Upper lobe of left lung (tissue), 4 donors: ENCODE measurements at regions not wholly inside any gene's neighbourhood (a gene's known extent, or its start where the extent isn't known, plus 50 kb on each side); places are given as distances from the start of the nearest gene placed in this dataset.

Source experiments
- POLR2AphosphoS5 ChIP-seq, 2 donors: sonication (generic); formaldehyde crosslinking; IDR thresholded peaks; one replicate each; pipeline ENCODE4 v1.5.1; 2017; ENCODE audit warnings: antibody characterized with exemption in 2 of 2
- TF ChIP-seq, protein P1 (sequence below), 6 experiments: fragments of 450-650 bp in 4 of 6; fragments of 200-600 bp in 2 of 6; sonication (generic) in 2 of 6; IDR thresholded peaks; one replicate each; pipeline ENCODE4 v1.5.1; 2016 to 2019; ENCODE audit warnings: antibody characterized with exemption in 6 of 6

DNA sequence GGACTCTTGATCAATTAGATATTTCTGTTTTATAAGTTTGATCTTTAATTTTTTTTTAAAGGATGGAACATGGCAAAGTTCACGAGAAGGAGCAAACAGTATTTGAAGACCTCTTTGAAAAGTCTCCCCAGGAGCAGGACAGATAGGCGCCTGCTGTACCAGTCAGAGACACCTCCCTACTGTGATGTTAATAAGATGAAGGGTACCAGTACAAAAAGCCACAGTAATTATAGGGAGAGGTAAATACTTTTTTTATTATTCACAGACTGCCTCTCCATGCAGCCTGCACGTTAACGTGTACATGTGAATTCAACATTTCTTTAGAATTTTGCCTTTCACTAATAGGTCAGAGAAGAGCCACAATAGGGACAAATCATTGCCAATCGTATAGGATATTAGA, 146.5 kb upstream of the CDH6 start:
- TF ChIP-seq, protein P1, sequence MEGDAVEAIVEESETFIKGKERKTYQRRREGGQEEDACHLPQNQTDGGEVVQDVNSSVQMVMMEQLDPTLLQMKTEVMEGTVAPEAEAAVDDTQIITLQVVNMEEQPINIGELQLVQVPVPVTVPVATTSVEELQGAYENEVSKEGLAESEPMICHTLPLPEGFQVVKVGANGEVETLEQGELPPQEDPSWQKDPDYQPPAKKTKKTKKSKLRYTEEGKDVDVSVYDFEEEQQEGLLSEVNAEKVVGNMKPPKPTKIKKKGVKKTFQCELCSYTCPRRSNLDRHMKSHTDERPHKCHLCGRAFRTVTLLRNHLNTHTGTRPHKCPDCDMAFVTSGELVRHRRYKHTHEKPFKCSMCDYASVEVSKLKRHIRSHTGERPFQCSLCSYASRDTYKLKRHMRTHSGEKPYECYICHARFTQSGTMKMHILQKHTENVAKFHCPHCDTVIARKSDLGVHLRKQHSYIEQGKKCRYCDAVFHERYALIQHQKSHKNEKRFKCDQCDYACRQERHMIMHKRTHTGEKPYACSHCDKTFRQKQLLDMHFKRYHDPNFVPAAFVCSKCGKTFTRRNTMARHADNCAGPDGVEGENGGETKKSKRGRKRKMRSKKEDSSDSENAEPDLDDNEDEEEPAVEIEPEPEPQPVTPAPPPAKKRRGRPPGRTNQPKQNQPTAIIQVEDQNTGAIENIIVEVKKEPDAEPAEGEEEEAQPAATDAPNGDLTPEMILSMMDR (IDR thresholded peaks at IDR 0.05) = no peak
- TF ChIP-seq POLR2AphosphoS5 (IDR thresholded peaks at IDR 0.05) = no peak
